GM21381 (cell line): ENCODE measurements at regions not wholly inside any gene's neighbourhood (a gene's known extent, or its start where the extent isn't known, plus 50 kb on each side); places are given as distances from the start of the nearest gene placed in this dataset.

Experiments used
- ATAC-seq: cut with Tn5 transposase; IDR thresholded peaks from one replicate; pipeline ENCODE4 v1.9.1; 2021; ENCODE audit warnings: mild to moderate bottlenecking, moderate library complexity; ENCODE audit not compliant: unreplicated experiment

DNA sequence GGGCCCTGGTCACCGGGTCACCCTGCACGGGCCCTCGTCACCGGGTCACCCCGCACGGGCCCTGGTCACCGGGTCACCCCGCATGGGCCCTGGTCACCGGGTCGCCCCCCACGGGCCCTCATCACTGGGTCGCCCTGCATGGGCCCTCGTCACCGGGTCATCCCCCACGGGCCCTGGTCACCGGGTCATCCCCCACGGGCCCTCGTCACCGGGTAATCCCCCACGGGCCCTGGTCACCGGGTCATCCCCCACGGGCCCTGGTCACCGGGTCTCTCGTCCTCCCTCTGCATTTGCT is 77.6 kb downstream of the RIPK4 start:
- ATAC-seq = no peak

DNA sequence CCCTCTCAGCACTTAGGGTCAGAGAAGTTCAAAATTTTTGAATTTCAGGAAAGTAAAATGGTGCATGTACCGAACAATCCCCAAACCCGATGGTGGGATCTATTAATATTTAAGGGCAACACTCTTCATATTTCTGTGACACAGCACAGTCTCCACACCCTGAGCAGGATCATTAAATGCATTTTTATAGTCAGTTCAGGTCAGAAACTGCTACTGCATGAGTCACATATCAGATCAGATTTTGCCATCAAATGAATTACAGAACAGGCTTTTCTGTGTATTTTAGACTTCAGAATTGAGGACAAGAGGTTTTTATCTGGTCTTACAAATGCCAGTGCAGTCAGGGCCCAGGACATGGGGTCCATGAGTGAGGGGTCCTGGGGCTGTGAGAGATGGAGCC is 79.2 kb downstream of the RIPK4 start:
- ATAC-seq = no peak

DNA sequence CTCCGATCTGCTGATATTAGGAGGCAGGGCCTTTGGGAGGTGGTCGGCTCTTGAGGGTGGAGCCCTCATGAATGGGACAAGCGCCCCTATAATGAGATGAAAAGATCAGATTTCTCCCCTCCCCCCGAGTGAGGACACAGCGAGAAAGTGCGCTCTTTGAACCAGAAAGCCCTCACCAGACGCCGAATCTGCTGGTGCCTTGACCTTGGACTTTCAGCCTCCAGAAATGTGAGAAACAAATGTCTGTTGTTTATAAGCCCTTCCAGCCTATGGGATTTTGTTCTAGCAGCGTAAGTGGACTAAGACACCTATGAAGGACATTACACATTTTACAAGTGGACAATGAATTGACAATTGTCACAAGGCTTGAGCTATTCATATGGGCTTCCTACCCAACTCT is 80.2 kb downstream of the RIPK4 start:
- no peak for ATAC-seq

- ATAC-seq = no peak
Measured at GRCh38 chr21:41685511-41686149, 81.2 kb downstream of the RIPK4 start.

DNA sequence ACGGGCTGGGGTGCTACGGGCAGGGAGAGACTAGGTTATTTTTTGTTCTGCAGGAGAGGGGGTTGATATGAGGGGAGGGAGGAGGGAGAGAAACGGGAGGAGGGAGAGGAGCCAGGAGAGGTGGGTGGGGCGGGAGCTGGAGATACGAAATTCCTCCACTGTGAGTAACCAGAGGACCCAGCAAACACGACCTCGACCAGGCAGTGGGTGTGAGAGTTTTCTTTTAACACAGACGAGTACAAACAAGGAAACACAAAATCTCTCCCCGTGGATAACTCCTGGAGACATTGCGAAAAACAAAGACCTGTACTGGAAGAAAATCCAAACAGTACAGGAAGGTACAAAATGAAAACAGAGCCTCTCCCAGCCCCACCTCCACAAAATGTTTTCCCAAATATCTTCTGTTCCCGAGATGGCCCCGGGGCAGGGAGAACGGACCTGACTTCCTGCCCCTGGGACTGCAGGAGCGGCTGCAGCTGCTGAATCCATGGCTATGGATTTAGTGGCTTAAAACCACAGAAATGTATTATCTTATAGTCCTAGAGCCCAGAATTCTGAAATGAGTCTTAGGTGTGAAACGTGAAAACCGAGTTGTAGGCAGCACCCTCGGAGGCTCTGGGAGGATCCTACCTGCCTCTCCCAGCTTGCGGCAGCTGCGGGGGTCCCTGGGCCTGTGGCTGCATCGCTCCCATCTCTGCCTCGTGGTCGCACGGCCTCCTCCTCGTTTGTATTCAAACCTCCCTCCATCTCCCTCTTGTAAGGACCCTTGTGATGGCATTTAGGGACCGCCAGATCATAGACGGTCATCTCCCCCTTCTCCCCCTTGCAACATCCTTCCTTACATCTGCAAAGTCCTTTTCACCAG is 82.2 kb downstream of the RIPK4 start:
- no peak for ATAC-seq

GRCh38 chr21:41683815-41684214 is 83.0 kb downstream of the RIPK4 start:
- no peak for ATAC-seq

GRCh38 chr21:41682719-41683179 is 84.1 kb downstream of the RIPK4 start:
- no peak for ATAC-seq

DNA sequence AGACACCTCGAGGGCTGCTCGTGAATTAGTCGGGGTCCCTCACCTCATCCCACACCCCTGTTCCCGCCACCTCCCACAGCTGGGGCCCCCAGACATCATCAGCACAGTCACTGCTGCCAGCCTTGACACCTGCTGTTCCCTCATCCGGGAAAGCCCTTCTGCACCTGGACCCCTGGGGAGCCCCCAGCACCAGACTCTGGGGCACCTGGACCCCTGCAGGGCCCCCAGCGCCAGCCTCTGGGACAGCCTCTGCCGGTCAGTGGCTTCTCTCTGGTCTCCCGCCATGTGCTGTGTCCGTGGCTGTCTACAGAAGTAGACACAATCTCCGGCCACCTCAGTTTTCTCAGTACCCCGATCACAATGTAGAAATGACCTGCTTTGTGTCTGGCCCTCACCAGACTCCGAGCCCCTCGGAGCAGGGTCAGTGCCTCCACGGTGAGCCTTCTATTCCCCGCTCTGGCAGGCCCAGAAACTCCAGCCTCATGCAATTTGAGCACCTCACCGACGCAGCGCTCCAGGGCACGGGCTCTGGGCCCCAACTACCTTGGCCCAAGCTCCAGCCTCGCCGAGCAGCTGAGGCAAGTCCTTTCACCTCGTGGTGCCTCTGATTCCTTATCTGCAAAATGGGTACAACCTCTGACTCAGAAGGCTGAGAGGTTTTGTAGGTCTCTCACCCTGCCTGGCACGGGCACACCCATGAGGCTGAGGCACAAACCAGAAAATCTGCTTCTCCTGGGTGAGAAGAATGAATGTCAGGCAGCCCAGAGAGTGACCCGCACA is 84.7 kb downstream of the RIPK4 start:
- no peak for ATAC-seq

- no peak for ATAC-seq
Measured at GRCh38 chr21:41681348-41681801, 85.5 kb downstream of the RIPK4 start.

DNA sequence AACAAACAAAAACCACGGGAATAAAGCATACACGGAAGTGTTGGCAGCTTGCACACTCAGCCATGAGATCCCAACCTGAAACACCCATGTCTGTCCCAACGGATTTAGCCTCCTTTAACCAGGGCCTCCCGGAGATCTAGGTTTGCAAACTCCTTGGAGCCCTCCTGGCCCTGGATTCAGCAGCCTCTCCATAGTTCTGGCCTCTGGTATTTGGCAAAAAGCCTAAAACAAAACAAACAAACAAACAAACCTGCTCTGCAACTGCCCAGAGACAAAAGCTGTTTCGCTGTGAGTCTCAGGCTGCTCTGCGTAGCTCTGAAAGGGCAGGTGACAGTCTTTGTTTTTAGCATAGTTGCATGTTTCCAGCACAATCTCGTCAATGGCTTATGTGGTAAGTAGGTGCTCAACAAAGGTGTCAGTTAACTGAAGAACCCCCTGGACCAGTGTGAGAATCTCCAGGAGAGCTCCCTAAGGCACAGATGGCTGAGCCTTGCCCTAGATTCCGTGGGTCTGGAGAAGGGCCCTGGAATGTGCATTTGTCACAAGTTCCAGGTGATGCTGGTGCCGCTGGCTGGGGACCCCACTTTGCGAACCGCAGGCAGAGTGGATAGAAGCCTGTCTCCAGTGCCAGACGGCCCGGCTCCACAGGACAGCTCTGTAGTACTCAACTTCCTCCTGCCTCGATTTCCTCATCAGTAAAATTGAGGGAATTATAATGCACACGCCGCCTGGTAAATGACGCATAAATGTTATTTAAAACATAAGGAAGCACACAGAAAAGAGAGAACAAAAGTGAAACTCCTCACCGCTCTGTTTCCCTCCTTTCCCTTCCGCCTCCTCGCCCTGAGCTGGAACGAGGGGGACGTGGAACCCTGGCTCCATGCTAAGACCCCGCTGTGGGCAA is 86.2 kb downstream of the RIPK4 start:
- no peak for ATAC-seq

DNA sequence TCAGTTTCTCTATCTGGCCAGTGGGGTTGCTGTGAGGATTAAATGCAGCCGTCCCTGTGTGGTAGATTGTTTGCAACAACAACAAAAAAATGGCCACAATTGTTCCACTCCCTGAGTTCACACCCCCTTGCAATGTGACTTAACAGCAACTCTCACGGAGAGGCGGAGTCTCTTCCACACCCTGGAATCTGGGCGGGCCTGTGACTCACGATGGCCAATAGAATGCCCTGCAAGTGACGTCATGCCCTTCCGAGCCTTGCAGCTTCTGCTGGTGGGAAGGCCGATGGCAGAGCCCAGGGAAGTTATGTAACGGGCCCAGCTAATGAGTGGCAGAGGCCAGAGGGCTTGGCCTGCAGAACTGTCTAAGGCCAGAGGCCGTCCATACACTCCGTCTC is 87.9 kb downstream of the RIPK4 start:
- ATAC-seq = no peak

- ATAC-seq = no peak
Measured at GRCh38 chr21:41678016-41678923, 88.6 kb downstream of the RIPK4 start.

DNA sequence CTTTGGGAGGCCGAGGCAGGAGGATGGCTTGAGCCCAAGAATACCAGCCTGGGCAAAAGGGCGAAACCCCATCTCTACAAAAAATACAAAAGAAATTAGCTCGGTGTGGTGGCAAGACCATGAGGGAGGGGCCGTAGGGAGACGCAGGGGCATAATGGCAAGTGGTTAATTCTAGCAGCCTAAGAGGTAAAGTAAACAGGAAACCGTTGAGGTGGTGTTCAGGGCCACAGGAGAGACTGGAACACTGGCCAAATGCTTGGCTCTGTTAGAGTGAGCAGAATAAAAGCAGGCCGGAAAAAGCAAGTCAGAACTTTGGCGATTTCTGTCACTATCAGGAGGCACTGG is 89.2 kb downstream of the RIPK4 start:
- no peak for ATAC-seq

DNA sequence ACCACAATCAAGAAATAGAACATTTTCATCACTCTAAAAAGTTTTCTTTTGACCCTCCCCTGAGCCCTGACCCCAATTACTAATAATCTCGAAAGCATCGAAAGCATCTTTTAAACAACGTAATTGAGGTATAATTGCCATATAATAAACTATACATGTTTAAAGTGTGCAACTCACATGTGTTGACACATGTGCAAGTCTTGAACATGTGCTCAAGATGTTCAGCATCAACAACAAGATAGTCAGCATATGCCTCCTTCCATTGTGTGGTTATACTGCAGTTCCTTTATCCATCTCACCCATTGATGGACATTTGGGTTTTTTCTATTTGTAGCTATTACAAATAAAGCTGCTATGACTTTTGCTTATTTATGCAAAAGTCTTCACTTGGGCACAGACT is 90.7 kb downstream of the RIPK4 start:
- ATAC-seq = no peak

GRCh38 chr21:41675574-41675973 is 91.3 kb downstream of the RIPK4 start:
- no peak for ATAC-seq

GRCh38 chr21:41674402-41674801 is 92.5 kb downstream of the RIPK4 start:
- no peak for ATAC-seq

GRCh38 chr21:41673596-41674335 is 93.1 kb downstream of the RIPK4 start:
- ATAC-seq = no peak

GRCh38 chr21:41673071-41673470 is 93.8 kb downstream of the RIPK4 start:
- ATAC-seq = no peak

GRCh38 chr21:41672543-41672915 is 94.3 kb downstream of the RIPK4 start:
- no peak for ATAC-seq
